ENCODE measurements at regions not wholly inside any gene's neighbourhood (a gene's known extent, or its start where the extent isn't known, plus 50 kb on each side); places are given as distances from the start of the nearest gene placed in this dataset.
A peak's percentile ranks its signal among the peaks of the same experiment; 100 is the strongest.

DNA sequence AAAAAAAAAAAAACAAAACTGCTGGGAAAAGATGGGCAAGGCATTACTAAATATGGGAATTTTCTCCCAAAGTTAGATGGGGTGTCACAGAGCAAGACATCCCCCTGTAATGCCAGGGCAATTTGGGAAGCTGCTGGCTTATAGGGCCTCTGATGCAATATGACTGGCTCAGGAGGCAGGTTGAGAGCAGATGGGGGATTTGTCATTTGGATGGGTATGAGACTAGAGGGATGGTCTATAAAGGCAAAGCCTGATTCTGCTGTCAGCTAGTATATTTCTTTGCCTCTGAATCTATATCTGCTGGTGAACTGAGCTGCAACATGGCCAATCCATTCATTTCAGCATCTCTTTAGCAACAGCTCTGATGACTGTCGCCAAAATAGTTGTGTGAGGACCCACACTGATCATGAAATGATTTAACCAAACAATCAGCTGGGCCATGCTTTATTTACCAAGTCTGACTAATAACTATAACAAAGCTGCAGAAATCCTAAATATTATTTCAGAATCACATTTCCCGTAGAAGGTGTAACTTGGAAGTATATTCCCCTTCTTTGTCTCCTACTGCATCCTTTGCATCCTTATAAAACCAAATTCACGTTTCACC, 455.1 kb upstream of the ZNF608 start:
- in situ Hi-C loops (cut with HindIII; ENCODE audit: low pct_unique_long_range_greater_than_20kb, low sequenced_read_pairs): no loop called here
- no peak for DNase-seq (ENCODE audit: low read depth, low spot score)

DNA sequence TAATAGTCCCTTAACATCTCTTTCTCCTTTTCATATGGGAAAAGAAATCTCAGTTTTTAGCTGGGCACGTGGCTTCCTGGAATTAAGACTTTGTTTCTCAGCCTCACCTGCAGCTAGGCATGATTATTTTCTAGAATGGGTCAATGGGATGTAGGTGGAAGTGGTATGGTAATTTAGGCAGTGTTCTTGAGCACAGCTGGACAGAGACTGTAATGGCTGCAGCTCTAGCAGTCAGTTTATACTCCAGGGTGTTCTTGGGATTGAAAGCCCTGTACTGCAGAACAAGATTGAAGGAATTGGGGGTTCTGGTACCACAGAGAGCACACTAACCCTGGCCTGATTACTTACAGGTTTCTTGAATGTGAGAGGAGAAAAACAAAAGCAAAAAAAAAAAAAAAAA, 455.9 kb upstream of the ZNF608 start:
- no peak for DNase-seq (ENCODE audit: low read depth, low spot score)
- in situ Hi-C loops (cut with HindIII; ENCODE audit: low pct_unique_long_range_greater_than_20kb, low sequenced_read_pairs): no loop called here

DNA sequence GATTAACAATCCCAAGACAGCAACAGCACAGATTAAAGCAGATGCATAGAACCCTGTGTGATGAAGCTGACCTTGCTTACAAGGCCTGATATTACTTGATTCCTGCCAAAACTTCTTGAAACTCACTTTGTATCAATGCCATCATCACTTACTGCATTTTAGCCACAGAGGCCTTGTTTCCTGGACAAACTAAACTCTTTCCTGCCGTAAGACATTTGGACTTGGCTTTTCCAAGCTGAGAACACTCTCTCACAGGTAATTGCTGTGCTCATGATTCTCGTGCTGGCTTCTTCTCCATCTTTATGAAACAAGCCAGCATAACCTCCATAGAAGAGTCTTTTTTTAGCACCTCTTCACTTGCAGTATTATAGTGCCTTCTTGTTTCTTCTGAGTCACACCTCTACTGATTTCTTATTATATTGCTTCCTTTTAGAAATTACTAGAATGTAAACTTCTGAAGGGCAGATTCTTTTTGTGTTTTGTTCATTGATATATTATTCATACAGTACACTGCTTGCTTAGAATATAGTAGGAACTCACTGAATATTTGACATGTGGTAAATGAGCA, 456.5 kb upstream of the ZNF608 start:
- DNase-seq (ENCODE audit: low read depth, low spot score): no peak
- in situ Hi-C loops (cut with HindIII; ENCODE audit: low pct_unique_long_range_greater_than_20kb, low sequenced_read_pairs): no loop called here

DNA sequence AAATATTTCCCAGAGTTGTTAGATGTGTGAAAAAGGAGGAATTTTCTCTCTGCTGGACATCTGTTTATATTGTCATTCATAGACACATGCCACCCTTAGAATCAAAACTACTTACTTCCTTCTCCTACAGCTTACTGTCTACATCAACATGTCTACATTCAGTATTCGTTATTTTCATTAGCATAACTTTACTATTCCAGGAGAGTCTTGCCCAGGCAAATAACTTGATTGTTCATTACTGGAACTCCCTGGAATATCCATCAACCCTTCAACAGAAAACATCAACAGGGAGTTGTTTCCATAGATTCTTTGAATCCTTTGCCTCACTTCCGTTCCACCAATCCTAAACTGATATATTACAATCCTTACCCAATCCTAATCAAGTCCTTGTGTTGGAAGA, 457.5 kb upstream of the ZNF608 start:
- no peak for DNase-seq (ENCODE audit: low read depth, low spot score)
- in situ Hi-C loops (cut with HindIII; ENCODE audit: low pct_unique_long_range_greater_than_20kb, low sequenced_read_pairs): no loop called here

DNA sequence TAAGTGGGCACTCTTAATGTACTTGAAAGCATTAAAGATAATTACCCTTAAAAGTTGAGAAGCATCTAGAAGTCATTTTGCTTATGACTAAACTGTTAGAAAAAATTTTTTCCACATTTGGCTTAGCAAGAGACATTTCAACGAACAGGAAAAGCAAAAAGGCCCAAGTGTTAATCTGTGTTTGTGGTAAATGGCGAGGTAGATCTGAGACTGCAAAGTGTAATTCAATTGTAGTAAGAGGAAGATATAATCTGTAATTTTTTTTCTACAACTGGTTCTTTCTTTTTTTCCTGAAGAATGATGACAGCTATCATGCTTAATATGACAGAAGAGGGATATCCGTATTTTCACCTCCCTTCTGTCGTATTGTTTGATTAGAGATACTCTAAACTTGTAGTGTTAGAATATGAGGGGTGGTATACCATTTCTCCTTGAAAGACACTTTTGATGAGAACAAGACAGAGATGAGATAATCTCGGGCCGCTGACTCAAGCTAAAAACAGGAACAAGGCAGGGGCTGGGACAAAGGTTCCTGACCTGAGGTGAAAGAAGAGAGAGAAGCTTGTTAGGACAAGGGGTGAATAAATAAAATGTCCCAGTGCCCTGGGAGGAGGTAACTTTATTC, 459.3 kb upstream of the ZNF608 start:
- in situ Hi-C loops (cut with HindIII; ENCODE audit: low pct_unique_long_range_greater_than_20kb, low sequenced_read_pairs): no loop called here
- no peak for DNase-seq (ENCODE audit: low read depth, low spot score)

DNA sequence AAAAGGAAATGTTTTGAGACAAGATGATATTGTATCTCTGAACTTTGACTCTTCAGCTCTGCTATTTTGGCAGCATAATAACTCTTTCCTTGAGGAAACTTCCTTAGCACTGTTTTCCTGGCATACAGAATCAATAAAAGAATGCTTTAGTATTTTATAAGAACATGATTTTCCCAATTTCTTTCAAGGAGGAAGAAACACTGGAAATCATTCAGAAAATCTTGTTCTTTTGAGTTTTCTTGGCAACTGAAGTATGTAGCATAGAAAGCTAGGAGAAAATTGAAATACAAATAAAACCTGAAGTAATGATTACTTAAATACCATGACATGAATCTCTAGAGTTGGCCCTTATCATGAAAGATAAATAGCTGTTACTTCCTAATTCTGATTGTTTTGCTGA, 461.4 kb upstream of the ZNF608 start:
- DNase-seq (ENCODE audit: low read depth, low spot score): no peak
- in situ Hi-C loops (cut with HindIII; ENCODE audit: low pct_unique_long_range_greater_than_20kb, low sequenced_read_pairs): no loop called here

DNA sequence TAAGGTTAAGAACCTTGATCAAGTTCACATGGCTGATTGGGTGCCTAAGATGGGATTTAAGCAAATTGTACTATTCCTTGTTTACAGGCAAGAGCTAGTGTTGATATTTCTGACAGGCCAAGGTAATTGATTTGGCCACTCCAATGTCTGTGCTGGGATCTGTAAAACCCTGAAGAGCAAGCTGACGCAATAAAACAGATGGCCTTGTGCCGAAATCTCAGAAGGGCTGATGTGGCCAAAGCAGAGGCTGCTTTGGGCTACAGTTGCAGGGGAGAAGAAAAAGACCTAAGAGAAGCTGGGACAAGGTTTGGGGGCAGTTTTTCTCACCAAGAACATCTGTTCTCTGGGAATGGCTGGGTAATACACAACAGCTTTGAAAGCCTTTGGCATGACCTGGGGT, 463.2 kb upstream of the ZNF608 start:
- DNase-seq (ENCODE audit: low read depth, low spot score): no peak
- in situ Hi-C loops (cut with HindIII; ENCODE audit: low pct_unique_long_range_greater_than_20kb, low sequenced_read_pairs): no loop called here

DNA sequence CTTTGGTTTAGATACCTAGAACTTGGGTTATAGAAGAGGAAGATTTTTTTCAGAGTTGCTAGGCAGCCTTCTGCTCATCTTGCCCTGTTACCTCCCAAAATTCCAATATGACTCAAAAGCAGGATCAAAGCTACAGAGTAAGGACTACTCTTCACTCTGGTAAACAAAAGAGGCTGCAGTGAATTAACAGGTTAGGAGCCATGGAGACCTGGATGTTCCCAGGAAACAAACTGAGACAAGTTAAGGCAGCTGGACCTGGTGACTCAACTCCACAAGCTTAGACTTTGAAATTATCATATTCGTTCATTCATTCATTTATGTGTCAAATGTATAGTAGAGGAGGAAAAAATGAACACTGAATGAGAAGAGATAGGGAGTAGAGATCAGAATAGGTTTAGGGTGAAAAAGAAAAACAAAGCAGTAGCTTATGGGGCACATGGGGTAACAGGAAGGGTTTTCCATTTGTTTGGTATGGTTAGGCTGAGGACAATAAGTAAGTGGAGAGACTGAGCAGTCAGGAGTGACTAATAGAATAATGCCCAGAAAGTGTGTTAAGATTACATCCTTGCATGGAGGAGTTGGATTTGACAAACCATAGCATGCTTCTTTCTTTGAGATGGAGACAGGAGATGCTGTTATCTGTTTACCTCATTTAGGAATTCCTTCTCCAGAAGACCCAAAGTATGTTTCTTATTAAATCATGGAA, 464.0 kb upstream of the ZNF608 start:
- DNase-seq (ENCODE audit: low read depth, low spot score): no peak
- in situ Hi-C loops (cut with HindIII; ENCODE audit: low pct_unique_long_range_greater_than_20kb, low sequenced_read_pairs): no loop called here

DNA sequence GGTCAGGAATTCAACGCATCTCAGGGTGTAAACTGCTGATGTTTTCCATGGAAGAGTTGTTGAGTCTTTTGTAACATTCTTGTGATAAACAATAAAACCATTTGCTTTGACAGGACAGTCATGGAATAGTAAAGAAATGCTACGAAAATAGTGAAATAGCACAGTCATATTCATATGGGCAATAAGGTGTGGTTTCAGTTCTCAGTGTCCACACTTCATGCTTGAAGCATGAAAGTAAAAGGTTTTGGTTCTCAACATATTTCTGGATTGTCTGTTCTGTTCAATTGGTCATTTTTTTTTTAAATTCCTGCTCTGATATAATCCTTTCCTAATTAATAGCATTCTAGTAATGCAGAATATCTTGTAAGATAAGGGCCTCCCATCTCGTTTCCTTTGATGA, 467.6 kb upstream of the ZNF608 start:
- in situ Hi-C loops (cut with HindIII; ENCODE audit: low pct_unique_long_range_greater_than_20kb, low sequenced_read_pairs): no loop called here
- DNase-seq (ENCODE audit: low read depth, low spot score): no peak

DNA sequence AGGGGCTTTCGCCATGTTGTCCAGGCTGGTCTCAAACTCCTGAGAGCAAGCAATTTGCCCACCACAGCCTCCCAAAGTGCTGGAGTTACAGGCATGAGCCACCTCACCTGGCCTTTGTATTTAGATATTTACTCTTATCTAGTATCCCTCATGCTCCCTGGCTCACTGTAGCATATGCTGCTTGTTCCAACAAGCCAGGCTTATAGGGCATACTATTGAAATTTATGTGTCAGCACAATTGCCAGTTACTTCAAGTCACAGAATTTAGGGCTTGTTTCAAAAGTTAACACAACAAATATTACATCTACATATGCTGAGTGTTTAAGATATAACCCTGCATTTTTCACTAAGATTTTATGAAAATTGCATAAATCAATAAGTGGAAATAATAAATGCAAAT, 469.2 kb upstream of the ZNF608 start:
- in situ Hi-C loops (cut with HindIII; ENCODE audit: low pct_unique_long_range_greater_than_20kb, low sequenced_read_pairs): no loop called here

DNA sequence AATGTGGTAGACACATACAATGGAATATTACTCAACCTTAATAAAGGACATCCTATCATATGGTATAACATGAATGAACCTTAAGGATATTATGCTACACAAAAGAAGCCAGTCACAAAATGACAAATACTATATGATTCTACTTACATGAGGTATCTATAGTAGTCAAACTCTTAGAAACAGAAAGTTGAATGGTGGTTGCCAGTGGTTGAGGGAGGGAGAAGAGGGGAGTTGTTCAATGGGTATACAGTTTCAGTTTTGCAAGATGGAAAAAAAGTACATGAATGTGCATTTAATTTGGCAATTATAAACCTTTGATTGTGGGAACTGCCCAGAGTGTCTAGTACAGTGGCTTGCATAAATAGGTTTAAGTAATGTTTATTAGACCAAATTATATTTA, 473.3 kb upstream of the ZNF608 start:
- DNase-seq (ENCODE audit: low read depth, low spot score): no peak
- in situ Hi-C loops (cut with HindIII; ENCODE audit: low pct_unique_long_range_greater_than_20kb, low sequenced_read_pairs): no loop called here

More for the DNA sequence above, 469.2 kb upstream of the ZNF608 start:
- no peak for DNase-seq (ENCODE audit: low read depth, low spot score)

DNA sequence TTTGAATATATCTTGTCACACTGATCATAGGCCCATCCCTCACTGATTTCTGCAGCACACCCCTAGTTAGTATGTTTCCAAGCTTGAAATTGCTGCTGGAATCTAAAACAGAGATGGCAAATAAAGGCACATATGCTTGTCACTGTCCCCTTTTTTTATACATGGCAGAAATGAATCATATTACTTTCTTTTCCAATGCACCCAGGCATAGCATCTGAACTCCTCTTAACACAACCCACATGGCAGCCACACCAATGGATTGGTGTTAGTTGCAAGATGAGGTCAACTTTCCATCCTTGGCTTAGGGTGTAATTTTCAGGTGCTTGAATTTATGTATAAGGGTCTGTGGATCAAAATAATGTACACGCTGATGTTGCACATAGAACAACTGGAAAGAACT, 473.8 kb upstream of the ZNF608 start:
- in situ Hi-C loops (cut with HindIII; ENCODE audit: low pct_unique_long_range_greater_than_20kb, low sequenced_read_pairs): no loop called here

DNA sequence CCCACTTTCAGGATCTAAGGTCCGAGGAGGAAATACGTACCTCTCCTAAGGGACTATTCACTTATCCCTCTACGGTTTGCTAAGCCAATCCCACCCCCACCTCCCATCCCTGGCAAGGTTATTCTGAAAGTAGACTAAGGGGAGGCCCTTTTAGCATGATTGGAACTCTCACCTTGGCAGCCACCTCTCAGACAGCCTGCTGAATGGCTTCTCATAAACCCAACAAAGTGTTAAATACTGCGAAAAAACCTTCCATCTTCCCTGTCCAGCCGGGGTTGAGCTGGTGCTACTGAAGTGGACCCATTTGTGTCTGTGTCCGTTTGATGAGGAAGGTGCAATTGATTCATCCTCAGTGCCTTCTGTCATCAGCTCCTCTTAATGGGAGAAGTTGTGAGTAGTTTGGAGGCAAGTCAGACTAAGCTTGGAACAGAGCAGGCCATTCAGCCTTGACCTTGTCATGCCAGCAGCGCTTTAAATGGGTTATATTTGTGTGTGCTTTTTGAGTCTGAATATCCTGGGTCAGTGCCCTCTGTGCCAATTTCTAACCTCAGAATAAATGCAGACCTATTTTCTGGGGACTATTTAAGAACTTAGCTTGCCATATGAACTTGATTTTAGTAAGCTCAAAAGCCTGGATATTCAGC, 476.3 kb upstream of the ZNF608 start:
- no peak for DNase-seq (ENCODE audit: low read depth, low spot score)
- in situ Hi-C loops (cut with HindIII; ENCODE audit: low pct_unique_long_range_greater_than_20kb, low sequenced_read_pairs): no loop called here

More for the DNA sequence above, 473.8 kb upstream of the ZNF608 start:
- no peak for DNase-seq (ENCODE audit: low read depth, low spot score)

DNA sequence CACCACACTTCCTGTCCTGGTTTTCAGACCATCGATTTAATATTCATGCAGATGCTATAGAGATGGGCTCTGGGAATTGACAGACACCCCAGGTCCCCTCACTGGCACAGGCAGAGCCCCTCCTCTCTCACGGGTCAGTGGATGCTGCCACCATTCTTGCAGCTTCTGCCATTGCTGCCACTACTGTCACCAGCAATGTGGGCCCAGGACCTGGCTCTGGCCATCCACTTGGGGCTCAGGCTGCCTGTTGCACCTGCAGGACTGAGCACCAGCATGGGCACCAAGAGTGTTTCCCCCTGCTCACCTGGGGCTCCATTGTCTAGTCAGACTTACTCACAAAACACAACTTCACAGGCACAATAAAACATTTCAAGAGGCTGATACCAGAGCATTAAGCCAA, 479.0 kb upstream of the ZNF608 start:
- no peak for DNase-seq (ENCODE audit: low read depth, low spot score)
- in situ Hi-C loops (cut with HindIII; ENCODE audit: low pct_unique_long_range_greater_than_20kb, low sequenced_read_pairs): no loop called here

DNA sequence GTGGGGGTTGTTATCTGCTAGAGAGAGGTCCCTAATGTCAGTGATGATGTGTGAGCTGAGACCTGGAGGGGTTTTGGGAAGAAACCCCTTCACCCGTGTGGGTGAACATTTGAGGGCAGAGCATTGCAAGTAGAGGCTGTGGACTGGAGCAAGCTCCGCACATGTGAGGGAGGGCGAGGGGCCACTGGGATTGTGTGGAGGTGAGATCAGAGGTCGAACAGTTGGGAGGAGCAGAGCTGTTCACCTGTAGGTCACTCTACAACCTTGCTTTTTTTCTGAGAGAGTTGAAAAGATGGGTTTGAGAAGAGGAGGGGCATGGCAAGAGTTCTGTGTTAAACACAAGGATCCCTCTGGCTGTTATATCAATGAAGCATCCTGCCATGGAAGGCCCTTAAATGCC, 480.4 kb upstream of the ZNF608 start:
- in situ Hi-C loops (cut with HindIII; ENCODE audit: low pct_unique_long_range_greater_than_20kb, low sequenced_read_pairs): no loop called here
- no peak for DNase-seq (ENCODE audit: low read depth, low spot score)

DNA sequence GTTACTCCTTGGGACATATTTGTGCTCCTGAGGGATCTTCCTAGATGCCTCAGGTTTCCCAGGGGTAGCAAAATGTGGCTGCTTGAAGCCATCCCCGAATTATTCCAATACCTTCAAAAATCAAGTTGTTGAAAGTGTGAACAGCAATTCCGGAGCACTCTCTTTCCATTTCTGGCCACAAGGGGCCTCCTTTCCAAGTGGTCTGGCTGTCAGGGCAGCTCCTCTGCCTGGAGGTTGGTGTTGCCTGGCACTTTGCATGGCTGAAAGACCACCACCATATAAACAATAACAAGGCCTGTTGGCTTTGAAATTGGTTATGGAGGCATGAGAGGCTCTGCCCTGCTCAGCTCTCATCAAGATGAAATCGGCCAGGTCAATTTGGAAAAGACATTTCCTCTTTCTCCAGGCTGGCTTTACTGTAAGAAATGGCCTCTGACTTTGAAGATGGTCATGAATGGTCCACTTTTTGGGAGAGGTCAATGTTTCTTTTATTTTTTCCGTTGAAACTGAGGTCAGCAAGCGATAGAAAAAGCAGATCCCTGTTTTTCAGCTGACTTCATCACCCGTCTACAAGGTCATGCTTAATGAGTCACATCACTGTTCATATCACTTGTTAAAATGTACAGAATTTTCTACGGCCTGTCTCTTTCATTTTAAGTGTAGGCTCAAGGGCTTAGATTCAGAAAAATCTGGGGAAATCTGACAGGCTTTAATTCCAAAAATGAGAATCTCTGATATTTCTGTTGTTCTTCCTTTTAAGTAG, 481.1 kb upstream of the ZNF608 start:
- in situ Hi-C loops (cut with HindIII; ENCODE audit: low pct_unique_long_range_greater_than_20kb, low sequenced_read_pairs): no loop called here
- DNase-seq (ENCODE audit: low read depth, low spot score): peak; percentile 71

DNA sequence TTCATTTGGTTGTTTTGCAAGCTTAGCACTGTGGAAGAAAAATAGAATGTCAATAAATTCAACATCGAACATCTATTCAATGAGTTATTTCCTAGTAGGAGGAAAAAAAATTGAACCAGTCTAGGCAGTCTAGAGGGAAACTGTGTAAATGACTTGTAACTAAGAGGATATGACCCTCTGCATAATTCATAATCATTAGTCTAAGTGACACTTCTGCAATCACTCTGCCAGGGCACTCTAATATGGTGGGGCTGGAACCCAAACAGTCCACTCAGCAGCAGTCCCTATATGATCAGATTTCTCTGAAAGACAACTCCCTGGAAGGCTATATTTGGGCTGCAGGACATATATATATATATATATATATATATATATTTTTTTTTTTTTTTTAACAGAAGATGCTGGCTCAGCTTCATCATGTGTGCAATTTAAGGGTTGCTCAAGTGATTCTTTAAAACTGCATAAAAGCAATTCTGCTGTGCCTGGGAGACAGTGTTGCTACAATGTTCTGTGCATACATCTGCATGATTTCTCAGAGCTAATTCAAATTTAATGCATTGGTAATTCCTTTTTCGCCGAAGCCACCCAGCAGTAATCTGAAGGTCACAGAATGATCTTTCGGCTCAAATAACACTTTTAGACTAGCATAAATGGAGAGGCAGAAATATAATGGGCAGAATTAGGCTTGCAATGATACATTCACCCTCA, 482.1 kb upstream of the ZNF608 start:
- in situ Hi-C loops (cut with HindIII; ENCODE audit: low pct_unique_long_range_greater_than_20kb, low sequenced_read_pairs): no loop called here

More for the DNA sequence above, 482.1 kb upstream of the ZNF608 start:
- DNase-seq (ENCODE audit: low read depth, low spot score): no peak
